Activated naive CD8-positive, alpha-beta T cell treated with anti-CD3 and anti-CD28 coated beads for 36 hours (primary cell): ENCODE measurements at regions not wholly inside any gene's neighbourhood (a gene's known extent, or its start where the extent isn't known, plus 50 kb on each side); places are given as distances from the start of the nearest gene placed in this dataset.
A peak's percentile ranks its signal among the peaks of the same experiment; 100 is the strongest.

Source experiments
- DNase-seq: peaks from one replicate; pipeline ENCODE4 v3.0.0; 2021
- H3K27ac Mint-ChIP-seq: one replicate; pipeline ENCODE4 v1.8.0; 2022; ENCODE audit warnings: mild to moderate bottlenecking, moderate library complexity, mixed read lengths
- H3K27me3 Mint-ChIP-seq: one replicate; pipeline ENCODE4 v1.8.0; 2022; ENCODE audit warnings: mild to moderate bottlenecking, mixed read lengths
- H3K36me3 Mint-ChIP-seq: one replicate; pipeline ENCODE4 v1.8.0; 2021; ENCODE audit warnings: mild to moderate bottlenecking, mixed read lengths
- H3K4me1 Mint-ChIP-seq: one replicate; pipeline ENCODE4 v1.8.0; 2021; ENCODE audit warnings: mixed read lengths
- H3K4me3 Mint-ChIP-seq: one replicate; pipeline ENCODE4 v1.8.0; 2022; ENCODE audit warnings: mild to moderate bottlenecking, moderate library complexity, mixed read lengths
- H3K9me3 Mint-ChIP-seq: one replicate; pipeline ENCODE4 v1.8.0; 2022; ENCODE audit warnings: mixed read lengths

GRCh38 chr1:29743264-29743663 is 506.9 kb downstream of the PTPRU start:
- Mint-ChIP-seq H3K27ac (no peak overlapping the region), H3K36me3 (no peaks in the 10 kb centered on the region), H3K4me3 (no peak overlapping the region), H3K4me1 (no peaks in the 10 kb centered on the region), H3K9me3 (no peaks in the 10 kb centered on the region), H3K27me3 (peaks cover 5% of the 10 kb centered on the region)
- no peak for DNase-seq

GRCh38 chr1:29739176-29739575 is 502.9 kb downstream of the PTPRU start:
- no peak for DNase-seq
- H3K27me3 Mint-ChIP-seq: peaks cover 26% of the 10 kb centered on the region
- no peak overlapping the region for H3K27ac Mint-ChIP-seq
- no peaks in the 10 kb centered on the region for H3K4me1 Mint-ChIP-seq
- H3K9me3 Mint-ChIP-seq: no peaks in the 10 kb centered on the region
- no peak overlapping the region for H3K4me3 Mint-ChIP-seq
- H3K36me3 Mint-ChIP-seq: no peaks in the 10 kb centered on the region

- Mint-ChIP-seq H3K4me3 (no peak overlapping the region), H3K27ac (no peak overlapping the region), H3K27me3 (peaks cover 26% of the 10 kb centered on the region), H3K36me3 (no peaks in the 10 kb centered on the region), H3K4me1 (no peaks in the 10 kb centered on the region), H3K9me3 (no peaks in the 10 kb centered on the region)
- no peak for DNase-seq
Observed at GRCh38 chr1:29736582-29737188, 500.4 kb downstream of the PTPRU start.

GRCh38 chr1:29732453-29732852 is 496.1 kb downstream of the PTPRU start:
- no peak overlapping the region for H3K4me3 Mint-ChIP-seq
- no peak for DNase-seq
- no peak overlapping the region for H3K27ac Mint-ChIP-seq
- no peaks in the 10 kb centered on the region for H3K4me1 Mint-ChIP-seq
- H3K27me3 Mint-ChIP-seq: peaks cover 21% of the 10 kb centered on the region
- no peaks in the 10 kb centered on the region for H3K9me3 Mint-ChIP-seq
- H3K36me3 Mint-ChIP-seq: no peaks in the 10 kb centered on the region

GRCh38 chr1:29730623-29731022 is 494.3 kb downstream of the PTPRU start:
- Mint-ChIP-seq H3K27ac (no peak overlapping the region), H3K4me3 (no peak overlapping the region), H3K36me3 (no peaks in the 10 kb centered on the region), H3K27me3 (peaks cover 18% of the 10 kb centered on the region), H3K9me3 (no peaks in the 10 kb centered on the region), H3K4me1 (no peaks in the 10 kb centered on the region)
- DNase-seq: no peak

- no peak overlapping the region for H3K4me3 Mint-ChIP-seq
- peaks cover 11% of the 10 kb centered on the region for H3K27me3 Mint-ChIP-seq
- no peak for DNase-seq
- no peaks in the 10 kb centered on the region for H3K36me3 Mint-ChIP-seq
- no peaks in the 10 kb centered on the region for H3K4me1 Mint-ChIP-seq
- H3K27ac Mint-ChIP-seq: no peak overlapping the region
- no peaks in the 10 kb centered on the region for H3K9me3 Mint-ChIP-seq
Observed at GRCh38 chr1:29729281-29729680, 493.0 kb downstream of the PTPRU start.

- Mint-ChIP-seq H3K4me1 (no peaks in the 10 kb centered on the region), H3K4me3 (no peak overlapping the region), H3K36me3 (no peaks in the 10 kb centered on the region), H3K9me3 (peaks cover 3% of the 10 kb centered on the region), H3K27me3 (peaks cover 11% of the 10 kb centered on the region), H3K27ac (no peak overlapping the region)
- DNase-seq: no peak
Observed at GRCh38 chr1:29728703-29729102, 492.4 kb downstream of the PTPRU start.

GRCh38 chr1:29725262-29725661 is 488.9 kb downstream of the PTPRU start:
- Mint-ChIP-seq H3K36me3 (no peaks in the 10 kb centered on the region), H3K27me3 (peaks cover 17% of the 10 kb centered on the region), H3K4me1 (no peaks in the 10 kb centered on the region), H3K9me3 (peaks cover 12% of the 10 kb centered on the region), H3K4me3 (no peak overlapping the region), H3K27ac (no peak overlapping the region)
- no peak for DNase-seq

- Mint-ChIP-seq H3K27me3 (peaks cover 18% of the 10 kb centered on the region), H3K27ac (no peak overlapping the region), H3K9me3 (peaks cover 15% of the 10 kb centered on the region), H3K4me3 (no peak overlapping the region), H3K4me1 (no peaks in the 10 kb centered on the region), H3K36me3 (peaks cover 1% of the 10 kb centered on the region)
- DNase-seq: no peak
Observed at GRCh38 chr1:29722598-29722997, 486.3 kb downstream of the PTPRU start.

GRCh38 chr1:29719253-29719652 is 482.9 kb downstream of the PTPRU start:
- no peaks in the 10 kb centered on the region for H3K4me1 Mint-ChIP-seq
- peaks cover 14% of the 10 kb centered on the region for H3K27me3 Mint-ChIP-seq
- no peak for DNase-seq
- no peak overlapping the region for H3K27ac Mint-ChIP-seq
- peaks cover 15% of the 10 kb centered on the region for H3K9me3 Mint-ChIP-seq
- H3K4me3 Mint-ChIP-seq: no peak overlapping the region
- H3K36me3 Mint-ChIP-seq: peaks cover 1% of the 10 kb centered on the region

GRCh38 chr1:29718791-29719190 is 482.5 kb downstream of the PTPRU start:
- Mint-ChIP-seq H3K4me1 (no peaks in the 10 kb centered on the region), H3K9me3 (peaks cover 12% of the 10 kb centered on the region), H3K27ac (no peak overlapping the region), H3K27me3 (peaks cover 14% of the 10 kb centered on the region), H3K4me3 (no peak overlapping the region), H3K36me3 (peaks cover 1% of the 10 kb centered on the region)
- DNase-seq: no peak

- peaks cover 24% of the 10 kb centered on the region for H3K27me3 Mint-ChIP-seq
- no peak overlapping the region for H3K27ac Mint-ChIP-seq
- peaks cover 5% of the 10 kb centered on the region for H3K9me3 Mint-ChIP-seq
- H3K36me3 Mint-ChIP-seq: peaks cover 1% of the 10 kb centered on the region
- H3K4me3 Mint-ChIP-seq: no peak overlapping the region
- H3K4me1 Mint-ChIP-seq: peaks cover 6% of the 10 kb centered on the region
- DNase-seq: no peak
Observed at GRCh38 chr1:29716306-29716705, 480.0 kb downstream of the PTPRU start.

- Mint-ChIP-seq H3K4me3 (no peak overlapping the region), H3K27ac (no peak overlapping the region), H3K36me3 (peaks cover 1% of the 10 kb centered on the region), H3K4me1 (peaks cover 14% of the 10 kb centered on the region), H3K27me3 (peaks cover 16% of the 10 kb centered on the region), H3K9me3 (peaks cover 3% of the 10 kb centered on the region)
- no peak for DNase-seq
Observed at GRCh38 chr1:29713857-29714256, 477.5 kb downstream of the PTPRU start.

- no peak for DNase-seq
- Mint-ChIP-seq H3K9me3 (peaks cover 2% of the 10 kb centered on the region), H3K4me3 (no peak overlapping the region), H3K27ac (no peak overlapping the region), H3K27me3 (peaks cover 20% of the 10 kb centered on the region), H3K4me1 (peaks cover 14% of the 10 kb centered on the region), H3K36me3 (peaks cover 1% of the 10 kb centered on the region)
Observed at GRCh38 chr1:29712801-29713200, 476.5 kb downstream of the PTPRU start.

- DNase-seq: no peak
- H3K4me3 Mint-ChIP-seq: no peak overlapping the region
- H3K9me3 Mint-ChIP-seq: no peaks in the 10 kb centered on the region
- H3K36me3 Mint-ChIP-seq: no peaks in the 10 kb centered on the region
- H3K27me3 Mint-ChIP-seq: peaks cover 24% of the 10 kb centered on the region
- peaks cover 14% of the 10 kb centered on the region for H3K4me1 Mint-ChIP-seq
- no peak overlapping the region for H3K27ac Mint-ChIP-seq
Observed at GRCh38 chr1:29712284-29712651, 475.9 kb downstream of the PTPRU start.

GRCh38 chr1:29711582-29712283 is 475.4 kb downstream of the PTPRU start:
- Mint-ChIP-seq H3K36me3 (no peaks in the 10 kb centered on the region), H3K4me3 (no peak overlapping the region), H3K27me3 (peaks cover 24% of the 10 kb centered on the region), H3K9me3 (no peaks in the 10 kb centered on the region), H3K4me1 (peaks cover 14% of the 10 kb centered on the region), H3K27ac (no peak overlapping the region)
- peak; percentile 41 for DNase-seq
